HepG2 (cell line): ENCODE measurements at regions not wholly inside any gene's neighbourhood (a gene's known extent, or its start where the extent isn't known, plus 50 kb on each side); places are given as distances from the start of the nearest gene placed in this dataset.
A peak's percentile ranks its signal among the peaks of the same experiment; 100 is the strongest.

Experiments
- DRAP1 ChIP-seq: IDR thresholded peaks from 2 replicates; pipeline ENCODE4 v1.6.1; 2016; ENCODE audit warnings: missing genetic modification reagents, missing compliant biosample characterization
- ETS1 ChIP-seq: sonication (generic); formaldehyde crosslinking; IDR thresholded peaks from 2 replicates; pipeline ENCODE4 v1.4.0; 2020; ENCODE audit warnings: missing genetic modification reagents
- GLI4 ChIP-seq: sonication (generic); formaldehyde crosslinking; IDR thresholded peaks from 2 replicates; pipeline ENCODE4 v1.5.1; 2020; ENCODE audit warnings: missing genetic modification reagents, mild to moderate bottlenecking, moderate library complexity, borderline replicate concordance
- HES4 ChIP-seq: sonication (generic); formaldehyde crosslinking; IDR thresholded peaks from 2 replicates; pipeline ENCODE4 v1.9.0; 2021; ENCODE audit warnings: mild to moderate bottlenecking, missing genetic modification reagents, borderline replicate concordance
- KAT7 ChIP-seq: IDR thresholded peaks from 2 replicates; pipeline ENCODE4 v1.6.1; 2018; ENCODE audit warnings: borderline replicate concordance, missing compliant biosample characterization
- KAT8 ChIP-seq: IDR thresholded peaks from 2 replicates; pipeline ENCODE4 v1.6.1; 2016; ENCODE audit warnings: missing genetic modification reagents, missing compliant biosample characterization
- LRRFIP1 ChIP-seq: sonication (generic); formaldehyde crosslinking; conservative IDR thresholded peaks from 2 replicates; pipeline ENCODE4 v1.4.0; 2020; ENCODE audit warnings: missing genetic modification reagents
- MBD4 ChIP-seq: IDR thresholded peaks from 2 replicates; pipeline ENCODE4 v1.6.1; 2012; ENCODE audit warnings: low read length, inconsistent platforms, borderline replicate concordance
- MTA3 ChIP-seq: sonication (generic); formaldehyde crosslinking; IDR thresholded peaks from 2 replicates; pipeline ENCODE4 v1.4.0; 2020; ENCODE audit warnings: missing genetic modification reagents
- NR3C1 ChIP-seq: sonication (generic); formaldehyde crosslinking; IDR thresholded peaks from 2 replicates; pipeline ENCODE4 v1.4.0; 2020; ENCODE audit warnings: missing genetic modification reagents
- PCBP2 ChIP-seq: fragments of 200-400 bp; formaldehyde crosslinking; optimal IDR thresholded peaks from 2 replicates; pipeline ENCODE3; 2018; ENCODE audit warnings: low read length, low read depth; ENCODE audit not compliant: poor library complexity, severe bottlenecking
- SIX4 ChIP-seq: sonication (generic); formaldehyde crosslinking; IDR thresholded peaks from 2 replicates; pipeline ENCODE4 v1.4.0; 2020; ENCODE audit warnings: missing genetic modification reagents
- SP4 ChIP-seq: sonication (generic); formaldehyde crosslinking; IDR thresholded peaks from 2 replicates; pipeline ENCODE4 v1.8.1; 2023; ENCODE audit warnings: mild to moderate bottlenecking, missing genetic modification reagents
- TAF1 ChIP-seq: sonication (generic); formaldehyde crosslinking; IDR thresholded peaks from 2 replicates; pipeline ENCODE4 v1.4.0; 2020; ENCODE audit warnings: missing genetic modification reagents
- TRIM24 ChIP-seq: sonication (generic); formaldehyde crosslinking; IDR thresholded peaks from 2 replicates; pipeline ENCODE4 v1.8.0; 2022; ENCODE audit warnings: mild to moderate bottlenecking, missing genetic modification reagents
- WIZ ChIP-seq: sonication (generic); formaldehyde crosslinking; IDR thresholded peaks from 2 replicates; pipeline ENCODE4 v1.5.1; 2020; ENCODE audit warnings: mild to moderate bottlenecking, missing genetic modification reagents
- ZBTB49 ChIP-seq: sonication (generic); formaldehyde crosslinking; IDR thresholded peaks from 2 replicates; pipeline ENCODE4 v1.4.0; 2020; ENCODE audit warnings: missing genetic modification reagents, borderline replicate concordance
- ZFP82 ChIP-seq: sonication (generic); formaldehyde crosslinking; IDR thresholded peaks from 2 replicates; pipeline ENCODE4 v1.5.1; 2020; ENCODE audit warnings: mild to moderate bottlenecking, missing genetic modification reagents, borderline replicate concordance
- ZFYVE20 ChIP-seq: sonication (generic); formaldehyde crosslinking; IDR thresholded peaks from 2 replicates; pipeline ENCODE4 v1.8.0; 2023; ENCODE audit warnings: low read depth, mild to moderate bottlenecking, moderate library complexity, missing genetic modification reagents, borderline replicate concordance
- ZMYM4 ChIP-seq: sonication (generic); formaldehyde crosslinking; IDR thresholded peaks from 2 replicates; pipeline ENCODE4 v1.8.1; 2023; ENCODE audit warnings: mild to moderate bottlenecking, missing genetic modification reagents
- ZNF235 ChIP-seq: sonication (generic); formaldehyde crosslinking; IDR thresholded peaks from 2 replicates; pipeline ENCODE4 v1.8.1; 2023; ENCODE audit warnings: mild to moderate bottlenecking, missing genetic modification reagents, borderline replicate concordance
- ZNF34 ChIP-seq: sonication (generic); formaldehyde crosslinking; IDR thresholded peaks from 2 replicates; pipeline ENCODE4 v1.4.0; 2020; ENCODE audit warnings: mild to moderate bottlenecking, missing genetic modification reagents, borderline replicate concordance
- ZNF510 ChIP-seq: sonication (generic); formaldehyde crosslinking; IDR thresholded peaks from 2 replicates; pipeline ENCODE4 v1.4.0; 2020; ENCODE audit warnings: low read depth, mild to moderate bottlenecking, missing genetic modification reagents
- ZNF556 ChIP-seq: sonication (generic); formaldehyde crosslinking; IDR thresholded peaks from 2 replicates; pipeline ENCODE4 v1.4.0; 2020; ENCODE audit warnings: mild to moderate bottlenecking, missing genetic modification reagents, borderline replicate concordance
- ZNF83 ChIP-seq: sonication (generic); formaldehyde crosslinking; IDR thresholded peaks from 2 replicates; pipeline ENCODE4 v1.4.0; 2020; ENCODE audit warnings: missing genetic modification reagents, mild to moderate bottlenecking, borderline replicate concordance

- no peak for TF ChIP-seq LRRFIP1 (CRISPR knock-in tag)
- no peak for TF ChIP-seq MBD4
- peak; percentile 69 for TF ChIP-seq ZMYM4 (CRISPR knock-in tag)
- peak; percentile 77; the same call in 1 of the 2 replicates for TF ChIP-seq SIX4
- TF ChIP-seq TAF1 (CRISPR knock-in tag): peak; percentile 30; the same call in 1 of the 2 replicates
- no peak for TF ChIP-seq ZNF83
- TF ChIP-seq WIZ: no peak
- TF ChIP-seq SP4: no peak
- TF ChIP-seq KAT8 (CRISPR knock-in tag): peak; percentile 73; the same call in 1 of the 2 replicates
- TF ChIP-seq KAT7 (CRISPR knock-in tag): no peak
- no peak for TF ChIP-seq ZBTB49 (CRISPR knock-in tag)
- TF ChIP-seq ZNF556 (CRISPR knock-in tag): no peak
- TF ChIP-seq ZNF510 (CRISPR knock-in tag): no peak
- TF ChIP-seq DRAP1: no peak
- no peak for TF ChIP-seq TRIM24 (CRISPR knock-in tag)
- TF ChIP-seq ZFP82 (CRISPR knock-in tag): no peak
- TF ChIP-seq NR3C1 (CRISPR knock-in tag): no peak
- TF ChIP-seq ZFYVE20 (CRISPR knock-in tag): no peak
- no peak for TF ChIP-seq PCBP2
- no peak for TF ChIP-seq GLI4 (CRISPR knock-in tag)
- TF ChIP-seq ZNF235 (CRISPR knock-in tag): no peak
- TF ChIP-seq ETS1 (CRISPR knock-in tag): no peak
- TF ChIP-seq MTA3: no peak
- TF ChIP-seq HES4: no peak
- TF ChIP-seq ZNF34 (CRISPR knock-in tag): no peak
Measured at GRCh38 chr21:39094847-39095579, 88.2 kb downstream of the PSMG1 start (continued).
